HepG2 (cell line): ENCODE measurements at regions not wholly inside any gene's neighbourhood (a gene's known extent, or its start where the extent isn't known, plus 50 kb on each side); places are given as distances from the start of the nearest gene placed in this dataset.

Source experiments
- ARNTL ChIP-seq: sonication (generic); formaldehyde crosslinking; IDR thresholded peaks from 2 replicates; pipeline ENCODE4 v1.4.0; 2020; ENCODE audit warnings: mild to moderate bottlenecking, missing genetic modification reagents
- BRD4 ChIP-seq: sonication (generic); formaldehyde crosslinking; IDR thresholded peaks from 2 replicates; pipeline ENCODE4 v1.4.0; 2020; ENCODE audit warnings: missing genetic modification reagents
- POLR2A ChIP-seq, 2 experiments: IDR thresholded peaks; 2 replicates each; pipeline ENCODE4 v1.6.1; 2011; ENCODE audit warnings: low read depth in 2 of 2, low read length in 2 of 2, mild to moderate bottlenecking in 1 of 2, moderate library complexity in 1 of 2; ENCODE audit not compliant: insufficient read depth in 1 of 2
- POLR2AphosphoS5 ChIP-seq: IDR thresholded peaks from 2 replicates; pipeline ENCODE4 v1.6.1; 2012; ENCODE audit warnings: low read depth, low read length
- SUZ12 ChIP-seq: fragments of 150-350 bp; IDR thresholded peaks from 2 replicates; pipeline ENCODE4 v1.6.1; 2014; ENCODE audit warnings: low read depth, low read length
- ZNF430 ChIP-seq: sonication (generic); formaldehyde crosslinking; IDR thresholded peaks from 2 replicates; pipeline ENCODE4 v1.9.0; 2021; ENCODE audit warnings: mild to moderate bottlenecking, missing genetic modification reagents
- TF ChIP-seq, protein P1 (sequence below): sonication (generic); formaldehyde crosslinking; IDR thresholded peaks from 2 replicates; pipeline ENCODE4 v1.5.0; 2020; ENCODE audit warnings: mild to moderate bottlenecking, missing genetic modification reagents, moderate library complexity

DNA sequence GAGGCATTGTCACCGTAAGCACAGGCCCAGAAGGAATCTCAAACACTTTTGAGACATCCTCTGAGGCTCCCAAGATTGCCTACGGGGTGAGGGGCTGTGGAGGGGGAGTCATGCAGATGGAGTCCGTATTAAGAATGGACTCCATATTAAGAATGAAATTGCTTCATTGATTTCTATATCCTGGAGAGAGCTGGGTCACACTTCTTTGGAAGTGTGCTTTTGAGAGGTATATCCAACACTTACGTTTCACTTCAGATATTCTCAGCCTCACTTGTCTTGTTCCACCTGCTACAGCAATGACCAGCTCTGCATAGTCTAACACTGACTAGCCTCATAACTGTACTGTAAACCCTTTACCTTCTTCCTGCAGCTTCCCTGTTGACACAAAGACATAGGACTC lies 62.6 kb upstream of the ARHGAP5 start:
- TF ChIP-seq, protein P1, sequence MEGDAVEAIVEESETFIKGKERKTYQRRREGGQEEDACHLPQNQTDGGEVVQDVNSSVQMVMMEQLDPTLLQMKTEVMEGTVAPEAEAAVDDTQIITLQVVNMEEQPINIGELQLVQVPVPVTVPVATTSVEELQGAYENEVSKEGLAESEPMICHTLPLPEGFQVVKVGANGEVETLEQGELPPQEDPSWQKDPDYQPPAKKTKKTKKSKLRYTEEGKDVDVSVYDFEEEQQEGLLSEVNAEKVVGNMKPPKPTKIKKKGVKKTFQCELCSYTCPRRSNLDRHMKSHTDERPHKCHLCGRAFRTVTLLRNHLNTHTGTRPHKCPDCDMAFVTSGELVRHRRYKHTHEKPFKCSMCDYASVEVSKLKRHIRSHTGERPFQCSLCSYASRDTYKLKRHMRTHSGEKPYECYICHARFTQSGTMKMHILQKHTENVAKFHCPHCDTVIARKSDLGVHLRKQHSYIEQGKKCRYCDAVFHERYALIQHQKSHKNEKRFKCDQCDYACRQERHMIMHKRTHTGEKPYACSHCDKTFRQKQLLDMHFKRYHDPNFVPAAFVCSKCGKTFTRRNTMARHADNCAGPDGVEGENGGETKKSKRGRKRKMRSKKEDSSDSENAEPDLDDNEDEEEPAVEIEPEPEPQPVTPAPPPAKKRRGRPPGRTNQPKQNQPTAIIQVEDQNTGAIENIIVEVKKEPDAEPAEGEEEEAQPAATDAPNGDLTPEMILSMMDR (CRISPR knock-in tag): no peak
- TF ChIP-seq ZNF430 (CRISPR knock-in tag) (no peak), BRD4 (CRISPR knock-in tag) (no peak), ARNTL (no peak), SUZ12 (no peak), POLR2A (IDR thresholded peaks at IDR 0.05; ENCODE audit: insufficient read depth in 1 of 2, low read depth in 2 of 2, low read length in 2 of 2) (no peak), POLR2AphosphoS5 (no peak)
